Neuronal stem cell (in vitro differentiated cells): ENCODE measurements at regions not wholly inside any gene's neighbourhood (a gene's known extent, or its start where the extent isn't known, plus 50 kb on each side); places are given as distances from the start of the nearest gene placed in this dataset.

Source experiments
- DNase-seq: peaks from one replicate; pipeline ENCODE4 v3.0.0-alpha.2; 2013; ENCODE audit warnings: low spot score
- H2AFZ ChIP-seq: one replicate; pipeline ENCODE4 v1.6.1; 2013; ENCODE audit warnings: mild to moderate bottlenecking, low read length, inconsistent platforms
- H2AK5ac ChIP-seq: 2 replicates; pipeline ENCODE4 v1.6.1; 2013; ENCODE audit warnings: low read depth, mild to moderate bottlenecking, inconsistent platforms, low read length, moderate library complexity, mixed read lengths
- H2BK120ac ChIP-seq: 2 replicates; pipeline ENCODE4 v1.6.1; 2013; ENCODE audit warnings: low read depth, mild to moderate bottlenecking, inconsistent platforms, low read length, moderate library complexity, mixed read lengths
- H2BK12ac ChIP-seq: one replicate; pipeline ENCODE4 v1.6.1; 2013; ENCODE audit warnings: low read length, inconsistent platforms
- H2BK15ac ChIP-seq: 2 replicates; pipeline ENCODE4 v1.6.1; 2013; ENCODE audit warnings: mild to moderate bottlenecking, low read length, inconsistent platforms, mixed read lengths
- H2BK5ac ChIP-seq: one replicate; pipeline ENCODE4 v1.6.1; 2013; ENCODE audit warnings: inconsistent platforms, mild to moderate bottlenecking, low read length, moderate library complexity
- H3K14ac ChIP-seq: one replicate; pipeline ENCODE4 v1.6.1; 2013; ENCODE audit warnings: low read length, inconsistent platforms
- H3K18ac ChIP-seq: 2 replicates; pipeline ENCODE4 v1.6.1; 2013; ENCODE audit warnings: low read length, inconsistent platforms
- H3K23ac ChIP-seq: 2 replicates; pipeline ENCODE4 v1.6.1; 2013; ENCODE audit warnings: low read depth, mild to moderate bottlenecking, mixed read lengths, low read length, inconsistent platforms; ENCODE audit not compliant: poor library complexity
- H3K27ac ChIP-seq: replicated peaks from 3 replicates; pipeline ENCODE4 v1.5.1; 2013; ENCODE audit warnings: low read length, inconsistent platforms
- H3K27me3 ChIP-seq, 3 experiments: 2 replicates each; pipeline ENCODE4 v1.6.1; 2013; ENCODE audit warnings: low read length in 3 of 3, mild to moderate bottlenecking in 2 of 3, inconsistent platforms in 1 of 3, low read depth in 1 of 3, mixed read lengths in 1 of 3, moderate library complexity in 1 of 3; ENCODE audit not compliant: control insufficient read depth in 3 of 3, insufficient read depth in 3 of 3
- H3K36me3 ChIP-seq, 2 donors: replicated peaks in 1 of 2; 2 replicates each; pipeline ENCODE4 v1.6.1; 2013; ENCODE audit warnings: low read length in 2 of 2; ENCODE audit not compliant: control insufficient read depth in 2 of 2, insufficient read depth in 2 of 2
- H3K4ac ChIP-seq: 2 replicates; pipeline ENCODE4 v1.6.1; 2013; ENCODE audit warnings: inconsistent platforms, mild to moderate bottlenecking, low read length, moderate library complexity
- H3K4me1 ChIP-seq, 2 donors: 1 replicate in 1 of 2; 2 replicates in 1 of 2; pipeline ENCODE4 v1.6.1; 2013; ENCODE audit warnings: low read length in 2 of 2, low read depth in 1 of 2; ENCODE audit not compliant: control insufficient read depth in 2 of 2, insufficient read depth in 1 of 2
- H3K4me2 ChIP-seq: one replicate; pipeline ENCODE4 v1.6.1; 2013; ENCODE audit warnings: mild to moderate bottlenecking, low read length, inconsistent platforms; ENCODE audit not compliant: insufficient read depth, poor library complexity, severe bottlenecking
- H3K4me3 ChIP-seq, 2 donors: 2 replicates each; pipeline ENCODE4 v1.5.1; 2013; ENCODE audit warnings: low read length in 2 of 2, mild to moderate bottlenecking in 2 of 2, inconsistent platforms in 1 of 2, moderate library complexity in 1 of 2
- H3K79me1 ChIP-seq: one replicate; pipeline ENCODE4 v1.6.1; 2013; ENCODE audit warnings: low read depth, mild to moderate bottlenecking, inconsistent platforms, low read length, moderate library complexity
- H3K9ac ChIP-seq: one replicate; pipeline ENCODE4 v1.6.1; 2013; ENCODE audit warnings: mild to moderate bottlenecking, low read depth, low read length, inconsistent platforms; ENCODE audit not compliant: poor library complexity
- H3K9me3 ChIP-seq, 2 donors: replicated peaks in 1 of 2; 2 replicates each; pipeline versions ENCODE3 to v1.6.1; 2013; ENCODE audit warnings: low read length in 2 of 2, mild to moderate bottlenecking in 2 of 2, inconsistent platforms in 1 of 2, low read depth in 1 of 2, mixed read lengths in 1 of 2, moderate library complexity in 1 of 2; ENCODE audit not compliant: control insufficient read depth in 2 of 2, insufficient read depth in 1 of 2
- H4K8ac ChIP-seq: one replicate; pipeline ENCODE4 v1.6.1; 2013; ENCODE audit warnings: low read depth, mild to moderate bottlenecking, inconsistent platforms, low read length, moderate library complexity
- H4K91ac ChIP-seq: one replicate; pipeline ENCODE4 v1.6.1; 2013; ENCODE audit warnings: low read length, low read depth, mild to moderate bottlenecking, inconsistent platforms; ENCODE audit not compliant: poor library complexity
- WGBS, 2 donors: extraction: QIAGEN DNeasy Blood & Tissue Kit; methylation state at CpG; one replicate each; pipeline ENCODE4 v1.1.7; 2013; ENCODE audit warnings: missing lambda C conversion rate in 2 of 2, mixed read lengths in 1 of 2; ENCODE audit not compliant: insufficient read length in 2 of 2, insufficient replicate concordance in 1 of 2; ENCODE audit errors: extremely low coverage in 2 of 2; 5-methylcytosine and 5-hydroxymethylcytosine counted together

DNA sequence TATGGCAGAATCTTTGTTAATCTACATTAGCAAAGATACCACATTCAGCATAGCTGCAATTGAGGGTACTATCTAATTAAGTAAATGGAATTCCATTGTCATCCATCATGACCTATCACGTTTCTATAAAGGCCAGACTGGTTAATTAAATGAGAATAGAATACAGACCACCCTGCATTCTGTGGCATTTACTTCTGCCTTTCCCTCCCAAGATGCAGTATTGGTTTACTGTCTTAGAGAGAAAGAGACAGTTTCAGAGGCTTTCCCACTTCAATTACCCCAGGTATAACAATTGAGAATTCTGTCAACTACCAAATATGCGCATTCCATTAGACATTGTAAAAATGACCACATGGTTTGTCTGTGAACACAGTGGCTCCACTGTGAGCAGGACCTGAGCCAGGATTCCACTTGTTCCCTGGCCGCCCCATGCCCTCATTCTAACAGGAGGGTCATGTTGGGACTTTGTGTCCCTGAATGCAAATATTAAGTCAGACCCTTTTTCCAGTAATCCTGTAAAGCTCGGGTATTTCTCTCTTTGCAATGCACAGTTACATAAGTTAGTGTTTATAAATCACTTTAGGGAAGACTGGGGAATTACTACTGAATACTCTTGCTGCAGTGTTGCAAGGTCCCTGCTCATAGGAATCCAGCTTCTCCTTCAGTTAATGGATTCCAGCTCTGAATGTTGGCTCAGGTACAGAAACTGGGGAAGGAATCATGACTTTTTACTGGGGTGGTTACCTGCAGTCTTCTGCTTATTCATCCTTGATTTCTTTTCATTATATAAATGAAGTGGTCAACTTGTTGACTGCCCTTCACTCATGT lies 261.0 kb downstream of the PDGFC start:
- WGBS, 2 donors, result no CpG with 5 or more reads among the region's 4 CpGs
- H2BK5ac ChIP-seq, result no peak overlapping the region
- H3K27ac ChIP-seq, result no peak overlapping the region

DNA sequence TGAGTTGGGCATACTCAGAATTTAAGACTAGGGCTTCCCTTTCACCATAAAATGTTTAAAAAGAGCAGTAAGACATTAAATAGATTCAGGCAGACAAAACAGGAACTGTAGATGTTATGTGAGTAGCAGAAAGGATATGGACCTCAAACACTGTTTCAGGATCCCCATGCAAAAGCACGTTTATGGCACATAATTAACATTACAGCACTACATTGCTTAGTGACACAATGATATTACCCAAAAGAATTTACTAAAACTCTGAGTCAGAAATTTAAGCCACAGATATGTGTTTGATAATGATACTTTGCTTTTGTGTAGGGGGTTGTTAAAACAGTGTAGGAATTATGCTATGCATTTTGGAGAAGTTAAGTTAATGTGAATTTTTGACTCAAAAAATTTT lies 266.3 kb downstream of the PDGFC start:
- no peaks in the 10 kb centered on the region for H3K4me1 ChIP-seq
- no peaks in the 10 kb centered on the region for H3K79me1 ChIP-seq
- H4K8ac ChIP-seq, result no peak overlapping the region
- no peak for DNase-seq
- no peak overlapping the region for H2BK120ac ChIP-seq
- no peak overlapping the region for H4K91ac ChIP-seq
- no peak overlapping the region for H3K14ac ChIP-seq
- no peak overlapping the region for H2BK15ac ChIP-seq
- H3K9ac ChIP-seq, result no peak overlapping the region
- H2BK5ac ChIP-seq, result no peak overlapping the region
- no peaks in the 10 kb centered on the region for H3K27me3 ChIP-seq
- H3K4me2 ChIP-seq, result no peak overlapping the region
- H2BK12ac ChIP-seq, result no peak overlapping the region
- WGBS, 2 donors, result no CpG with 5 or more reads among the region's 1 CpG
- H2AFZ ChIP-seq, result no peak overlapping the region
- H2AK5ac ChIP-seq, result no peak overlapping the region
- no peak overlapping the region for H3K4ac ChIP-seq
- no peak overlapping the region for H3K4me3 ChIP-seq
- H3K9me3 ChIP-seq, result no peaks in the 10 kb centered on the region
- H3K36me3 ChIP-seq, result no peaks in the 10 kb centered on the region
- H3K18ac ChIP-seq, result no peak overlapping the region
- H3K23ac ChIP-seq, result no peak overlapping the region
- H3K27ac ChIP-seq, result no peak overlapping the region

More for the DNA sequence above, 261.0 kb downstream of the PDGFC start:
- Histone ChIP-seq H4K8ac (no peak overlapping the region), H2BK120ac (no peak overlapping the region), H3K18ac (no peak overlapping the region), H2BK12ac (no peak overlapping the region), H2AK5ac (no peak overlapping the region), H3K4me3 (no peak overlapping the region), H3K36me3 (no peaks in the 10 kb centered on the region), H3K4ac (no peak overlapping the region), H3K27me3 (no peaks in the 10 kb centered on the region), H3K79me1 (no peaks in the 10 kb centered on the region), H2BK15ac (no peak overlapping the region), H3K9ac (no peak overlapping the region), H3K4me1 (peaks cover 0 to 2% of the 10 kb centered on the region in 2 donors), H4K91ac (no peak overlapping the region), H3K9me3 (no peaks in the 10 kb centered on the region), H3K4me2 (no peak overlapping the region), H2AFZ (peak overlapping the region; percentile 26), H3K23ac (no peak overlapping the region), H3K14ac (no peak overlapping the region)
- no peak for DNase-seq

- no peaks in the 10 kb centered on the region for H3K79me1 ChIP-seq
- no peak overlapping the region for H2AK5ac ChIP-seq
- no peak overlapping the region for H3K14ac ChIP-seq
- WGBS, 2 donors, result no CpG with 5 or more reads among the region's 7 CpGs
- no peak for DNase-seq
- no peak overlapping the region for H3K4me2 ChIP-seq
- H3K4me1 ChIP-seq, result peaks cover 0 to 2% of the 10 kb centered on the region in 2 donors
- H3K9ac ChIP-seq, result no peak overlapping the region
- H3K27ac ChIP-seq, result no peak overlapping the region
- no peak overlapping the region for H2BK12ac ChIP-seq
- no peak overlapping the region for H2BK5ac ChIP-seq
- H3K23ac ChIP-seq, result no peak overlapping the region
- H3K36me3 ChIP-seq, result no peaks in the 10 kb centered on the region
- H4K91ac ChIP-seq, result no peak overlapping the region
- no peak overlapping the region for H3K4me3 ChIP-seq
- no peak overlapping the region for H2BK15ac ChIP-seq
- H3K27me3 ChIP-seq, result no peaks in the 10 kb centered on the region
- peaks cover 0 to 3% of the 10 kb centered on the region in 2 donors for H3K9me3 ChIP-seq
- H3K4ac ChIP-seq, result no peak overlapping the region
- no peak overlapping the region for H2AFZ ChIP-seq
- no peak overlapping the region for H2BK120ac ChIP-seq
- H3K18ac ChIP-seq, result no peak overlapping the region
- no peak overlapping the region for H4K8ac ChIP-seq
These were observed 276.4 kb downstream of the PDGFC start for GRCh38 chr4:156695163-156695562.

GRCh38 chr4:156694413-156694812 lies 277.2 kb downstream of the PDGFC start:
- Histone ChIP-seq H2AK5ac (no peak overlapping the region), H4K8ac (no peak overlapping the region), H3K18ac (no peak overlapping the region), H3K9ac (no peak overlapping the region), H3K27me3 (no peaks in the 10 kb centered on the region), H3K79me1 (no peaks in the 10 kb centered on the region), H3K27ac (no peak overlapping the region), H4K91ac (no peak overlapping the region), H2BK5ac (no peak overlapping the region), H3K23ac (no peak overlapping the region), H3K9me3 (peaks cover 0 to 3% of the 10 kb centered on the region in 2 donors), H2BK120ac (no peak overlapping the region), H3K14ac (no peak overlapping the region), H3K4me2 (no peak overlapping the region), H3K36me3 (no peaks in the 10 kb centered on the region), H2AFZ (peak overlapping the region; percentile 18), H3K4me3 (no peak overlapping the region), H3K4me1 (peaks cover 0 to 2% of the 10 kb centered on the region in 2 donors), H2BK15ac (no peak overlapping the region), H3K4ac (no peak overlapping the region), H2BK12ac (no peak overlapping the region)
- WGBS, 2 donors, result no CpG with 5 or more reads among the region's 3 CpGs
- DNase-seq, result no peak
